ENCODE measurements at regions not wholly inside any gene's neighbourhood (a gene's known extent, or its start where the extent isn't known, plus 50 kb on each side); places are given as distances from the start of the nearest gene placed in this dataset.

- peaks cover 12% of the 10 kb centered on the region for H3K27me3 Mint-ChIP-seq (ENCODE audit: low read depth)
- WGBS (ENCODE audit: extremely low coverage, insufficient read length, low lambda C conversion rate): no CpG with 5 or more reads among the region's 1 CpG
- H3K9me3 Mint-ChIP-seq: peaks cover 28 to 34% of the 10 kb centered on the region in 2 experiments
- Histone ChIP-seq H3K18ac (ENCODE audit: insufficient read length, low read depth, low read length) (no peak overlapping the region), H3K9ac (ENCODE audit: extremely low read depth, insufficient read length, low read length) (no peak overlapping the region), H2BK20ac (ENCODE audit: low read depth, low read length, poor library complexity, severe bottlenecking) (no peak overlapping the region), H3K9me3 (ENCODE audit: control insufficient read depth, low read depth, low read length) (no peaks in the 10 kb centered on the region), H3K56ac (ENCODE audit: insufficient read length, low read depth, low read length) (no peak overlapping the region), H2BK120ac (ENCODE audit: low read depth, low read length, poor library complexity, severe bottlenecking) (no peak overlapping the region), H4K5ac (ENCODE audit: insufficient read length, low read depth, low read length) (no peak overlapping the region), H3K4me1 (ENCODE audit: insufficient read depth, low read length) (no peaks in the 10 kb centered on the region), H3K27me3 (ENCODE audit: insufficient read depth, low read length) (no peaks in the 10 kb centered on the region), H3K23ac (ENCODE audit: insufficient read length, low read depth, low read length) (no peak overlapping the region), H2AK5ac (ENCODE audit: insufficient read length, low read length) (no peak overlapping the region), H3K14ac (ENCODE audit: insufficient read depth, low read length) (no peak overlapping the region), H3K23me2 (ENCODE audit: insufficient read length, low read depth, low read length, poor library complexity, severe bottlenecking) (no peaks in the 10 kb centered on the region), H2BK5ac (ENCODE audit: insufficient read length, low read length) (no peak overlapping the region), H2AFZ (ENCODE audit: low read length) (no peak overlapping the region), H3K4ac (ENCODE audit: low read depth, low read length) (no peak overlapping the region), H2BK15ac (ENCODE audit: low read depth, low read length) (no peak overlapping the region), H3K79me1 (ENCODE audit: insufficient read depth, low read depth, low read length, poor library complexity, severe bottlenecking) (no peaks in the 10 kb centered on the region), H3K27ac (ENCODE audit: insufficient read length, low read depth, low read length) (no peak overlapping the region), H4K8ac (replicated peaks; ENCODE audit: insufficient read length, low read depth, low read length) (no peak overlapping the region), H4K91ac (ENCODE audit: insufficient read length, low read depth, low read length) (no peak overlapping the region), H3T11ph (ENCODE audit: low read length) (no peak overlapping the region), H3K4me2 (ENCODE audit: insufficient read depth, insufficient read length, low read length) (no peak overlapping the region), H4K20me1 (ENCODE audit: control insufficient read depth, insufficient read depth, insufficient read length) (no peaks in the 10 kb centered on the region), H2BK12ac (ENCODE audit: insufficient read length, low read depth, low read length) (no peak overlapping the region), H3K79me2 (ENCODE audit: insufficient read depth, low read length) (no peaks in the 10 kb centered on the region)
- no peaks in the 10 kb centered on the region for H3K4me1 Mint-ChIP-seq
- H3K36me3 Mint-ChIP-seq (ENCODE audit: insufficient read depth in 1 of 3, low read depth in 3 of 3): peaks cover 9 to 31% (median 19%) of the 10 kb centered on the region in 3 experiments
- no peak for DNase-seq
- H3K27ac Mint-ChIP-seq: no peak overlapping the region
- H3K4me3 Mint-ChIP-seq: no peak overlapping the region
- TF ChIP-seq, protein P1, sequence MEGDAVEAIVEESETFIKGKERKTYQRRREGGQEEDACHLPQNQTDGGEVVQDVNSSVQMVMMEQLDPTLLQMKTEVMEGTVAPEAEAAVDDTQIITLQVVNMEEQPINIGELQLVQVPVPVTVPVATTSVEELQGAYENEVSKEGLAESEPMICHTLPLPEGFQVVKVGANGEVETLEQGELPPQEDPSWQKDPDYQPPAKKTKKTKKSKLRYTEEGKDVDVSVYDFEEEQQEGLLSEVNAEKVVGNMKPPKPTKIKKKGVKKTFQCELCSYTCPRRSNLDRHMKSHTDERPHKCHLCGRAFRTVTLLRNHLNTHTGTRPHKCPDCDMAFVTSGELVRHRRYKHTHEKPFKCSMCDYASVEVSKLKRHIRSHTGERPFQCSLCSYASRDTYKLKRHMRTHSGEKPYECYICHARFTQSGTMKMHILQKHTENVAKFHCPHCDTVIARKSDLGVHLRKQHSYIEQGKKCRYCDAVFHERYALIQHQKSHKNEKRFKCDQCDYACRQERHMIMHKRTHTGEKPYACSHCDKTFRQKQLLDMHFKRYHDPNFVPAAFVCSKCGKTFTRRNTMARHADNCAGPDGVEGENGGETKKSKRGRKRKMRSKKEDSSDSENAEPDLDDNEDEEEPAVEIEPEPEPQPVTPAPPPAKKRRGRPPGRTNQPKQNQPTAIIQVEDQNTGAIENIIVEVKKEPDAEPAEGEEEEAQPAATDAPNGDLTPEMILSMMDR (conservative IDR thresholded peaks at IDR 0.05): no peak
Observed at GRCh38 chr10:108787932-108788331, 1135.4 kb downstream of the XPNPEP1 start.

Data from H9 (cell line).